GM23338 (cell line): ENCODE measurements at regions not wholly inside any gene's neighbourhood (a gene's known extent, or its start where the extent isn't known, plus 50 kb on each side); places are given as distances from the start of the nearest gene placed in this dataset.

Source experiments
- CREB1 ChIP-seq: fragments of 250-450 bp; sonication (Bioruptor Pico); IDR thresholded peaks from 2 replicates; pipeline ENCODE4 v1.5.0; 2020; ENCODE audit warnings: low read depth, mild to moderate bottlenecking, moderate library complexity
- EZH2 ChIP-seq: fragments of 200-600 bp; sonication (generic); IDR thresholded peaks from one replicate; pipeline ENCODE4 v1.8.0; 2017; ENCODE audit warnings: antibody characterized with exemption, mild to moderate bottlenecking, low read depth; ENCODE audit not compliant: unreplicated experiment
- EZH2phosphoT487 ChIP-seq: fragments of 200-600 bp; sonication (generic); IDR thresholded peaks from one replicate; pipeline ENCODE4 v1.8.1; 2018; ENCODE audit warnings: antibody characterized with exemption; ENCODE audit not compliant: unreplicated experiment
- JUNB ChIP-seq: IDR thresholded peaks from one replicate; pipeline ENCODE4 v1.6.1; 2016; ENCODE audit warnings: antibody characterized with exemption; ENCODE audit not compliant: unreplicated experiment
- NANOG ChIP-seq: IDR thresholded peaks from 2 replicates; pipeline ENCODE4 v1.6.1; 2016; ENCODE audit warnings: antibody characterized with exemption, borderline replicate concordance
- POLR2AphosphoS5 ChIP-seq: IDR thresholded peaks from 2 replicates; pipeline ENCODE4 v1.6.1; 2016; ENCODE audit warnings: antibody characterized with exemption, low read depth
- STAT1 ChIP-seq: IDR thresholded peaks from one replicate; pipeline ENCODE4 v1.6.1; 2016; ENCODE audit warnings: antibody characterized with exemption; ENCODE audit not compliant: unreplicated experiment
- ZNF114 ChIP-seq: fragments of 250-450 bp; sonication (Bioruptor Pico); IDR thresholded peaks from 2 replicates; pipeline ENCODE4 v1.5.0; 2020; ENCODE audit warnings: mild to moderate bottlenecking, moderate library complexity
- ZNF331 ChIP-seq: fragments of 250-450 bp; sonication (Bioruptor Pico); IDR thresholded peaks from 2 replicates; pipeline ENCODE4 v1.5.0; 2020; ENCODE audit warnings: low read depth, mild to moderate bottlenecking, moderate library complexity
- TF ChIP-seq, protein P1 (sequence below), 2 experiments: fragments of 200-600 bp in 1 of 2; sonication (generic) in 1 of 2; conservative IDR thresholded peaks; 2 replicates each; pipeline versions ENCODE4 v1.5.1 to v1.6.1; 2016 to 2017; ENCODE audit warnings: antibody characterized with exemption in 2 of 2, low read depth in 2 of 2, mild to moderate bottlenecking in 2 of 2, moderate library complexity in 1 of 2
- TF ChIP-seq, protein P2 (sequence below): IDR thresholded peaks from one replicate; pipeline ENCODE4 v1.6.1; 2018; ENCODE audit warnings: antibody characterized with exemption; ENCODE audit not compliant: unreplicated experiment
- TF ChIP-seq, protein P3 (sequence below): IDR thresholded peaks from 2 replicates; pipeline ENCODE4 v1.6.1; 2016; ENCODE audit warnings: antibody characterized with exemption
- TF ChIP-seq, protein P4 (sequence below): fragments of 250-450 bp; sonication (Bioruptor Pico); IDR thresholded peaks from 2 replicates; pipeline ENCODE4 v1.5.0; 2020; ENCODE audit warnings: mild to moderate bottlenecking, moderate library complexity

DNA sequence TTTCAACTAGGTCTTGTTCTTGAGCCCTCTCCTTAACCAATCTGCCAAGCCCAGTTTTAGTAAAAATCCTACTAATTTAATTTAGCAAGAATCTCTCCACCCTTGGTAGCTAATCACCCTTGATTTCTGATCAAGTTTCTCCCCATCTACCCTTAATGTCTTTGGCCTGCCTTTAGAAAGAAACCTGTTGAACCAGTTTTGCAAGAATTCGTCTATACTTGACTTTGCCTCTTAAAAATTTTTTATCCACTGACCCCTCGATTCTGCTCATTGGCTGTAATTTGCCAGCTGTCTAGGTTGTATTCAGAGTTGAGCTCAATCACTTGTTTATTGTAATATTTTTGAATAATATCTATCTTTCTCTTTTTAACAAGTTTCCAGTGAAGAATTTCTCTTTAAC is 1138.5 kb downstream of the CDH11 start:
- TF ChIP-seq, protein P1, sequence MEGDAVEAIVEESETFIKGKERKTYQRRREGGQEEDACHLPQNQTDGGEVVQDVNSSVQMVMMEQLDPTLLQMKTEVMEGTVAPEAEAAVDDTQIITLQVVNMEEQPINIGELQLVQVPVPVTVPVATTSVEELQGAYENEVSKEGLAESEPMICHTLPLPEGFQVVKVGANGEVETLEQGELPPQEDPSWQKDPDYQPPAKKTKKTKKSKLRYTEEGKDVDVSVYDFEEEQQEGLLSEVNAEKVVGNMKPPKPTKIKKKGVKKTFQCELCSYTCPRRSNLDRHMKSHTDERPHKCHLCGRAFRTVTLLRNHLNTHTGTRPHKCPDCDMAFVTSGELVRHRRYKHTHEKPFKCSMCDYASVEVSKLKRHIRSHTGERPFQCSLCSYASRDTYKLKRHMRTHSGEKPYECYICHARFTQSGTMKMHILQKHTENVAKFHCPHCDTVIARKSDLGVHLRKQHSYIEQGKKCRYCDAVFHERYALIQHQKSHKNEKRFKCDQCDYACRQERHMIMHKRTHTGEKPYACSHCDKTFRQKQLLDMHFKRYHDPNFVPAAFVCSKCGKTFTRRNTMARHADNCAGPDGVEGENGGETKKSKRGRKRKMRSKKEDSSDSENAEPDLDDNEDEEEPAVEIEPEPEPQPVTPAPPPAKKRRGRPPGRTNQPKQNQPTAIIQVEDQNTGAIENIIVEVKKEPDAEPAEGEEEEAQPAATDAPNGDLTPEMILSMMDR (conservative IDR thresholded peaks at IDR 0.05; ENCODE audit: low read depth in 2 of 2): no peak
- TF ChIP-seq EZH2 (no peak), JUNB (no peak), EZH2phosphoT487 (no peak), ZNF331 (CRISPR knock-in tag) (no peak), POLR2AphosphoS5 (no peak), CREB1 (no peak), ZNF114 (CRISPR knock-in tag) (no peak), STAT1 (no peak), NANOG (no peak)
- TF ChIP-seq, protein P2, sequence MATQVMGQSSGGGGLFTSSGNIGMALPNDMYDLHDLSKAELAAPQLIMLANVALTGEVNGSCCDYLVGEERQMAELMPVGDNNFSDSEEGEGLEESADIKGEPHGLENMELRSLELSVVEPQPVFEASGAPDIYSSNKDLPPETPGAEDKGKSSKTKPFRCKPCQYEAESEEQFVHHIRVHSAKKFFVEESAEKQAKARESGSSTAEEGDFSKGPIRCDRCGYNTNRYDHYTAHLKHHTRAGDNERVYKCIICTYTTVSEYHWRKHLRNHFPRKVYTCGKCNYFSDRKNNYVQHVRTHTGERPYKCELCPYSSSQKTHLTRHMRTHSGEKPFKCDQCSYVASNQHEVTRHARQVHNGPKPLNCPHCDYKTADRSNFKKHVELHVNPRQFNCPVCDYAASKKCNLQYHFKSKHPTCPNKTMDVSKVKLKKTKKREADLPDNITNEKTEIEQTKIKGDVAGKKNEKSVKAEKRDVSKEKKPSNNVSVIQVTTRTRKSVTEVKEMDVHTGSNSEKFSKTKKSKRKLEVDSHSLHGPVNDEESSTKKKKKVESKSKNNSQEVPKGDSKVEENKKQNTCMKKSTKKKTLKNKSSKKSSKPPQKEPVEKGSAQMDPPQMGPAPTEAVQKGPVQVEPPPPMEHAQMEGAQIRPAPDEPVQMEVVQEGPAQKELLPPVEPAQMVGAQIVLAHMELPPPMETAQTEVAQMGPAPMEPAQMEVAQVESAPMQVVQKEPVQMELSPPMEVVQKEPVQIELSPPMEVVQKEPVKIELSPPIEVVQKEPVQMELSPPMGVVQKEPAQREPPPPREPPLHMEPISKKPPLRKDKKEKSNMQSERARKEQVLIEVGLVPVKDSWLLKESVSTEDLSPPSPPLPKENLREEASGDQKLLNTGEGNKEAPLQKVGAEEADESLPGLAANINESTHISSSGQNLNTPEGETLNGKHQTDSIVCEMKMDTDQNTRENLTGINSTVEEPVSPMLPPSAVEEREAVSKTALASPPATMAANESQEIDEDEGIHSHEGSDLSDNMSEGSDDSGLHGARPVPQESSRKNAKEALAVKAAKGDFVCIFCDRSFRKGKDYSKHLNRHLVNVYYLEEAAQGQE: no peak
- TF ChIP-seq, protein P3, sequence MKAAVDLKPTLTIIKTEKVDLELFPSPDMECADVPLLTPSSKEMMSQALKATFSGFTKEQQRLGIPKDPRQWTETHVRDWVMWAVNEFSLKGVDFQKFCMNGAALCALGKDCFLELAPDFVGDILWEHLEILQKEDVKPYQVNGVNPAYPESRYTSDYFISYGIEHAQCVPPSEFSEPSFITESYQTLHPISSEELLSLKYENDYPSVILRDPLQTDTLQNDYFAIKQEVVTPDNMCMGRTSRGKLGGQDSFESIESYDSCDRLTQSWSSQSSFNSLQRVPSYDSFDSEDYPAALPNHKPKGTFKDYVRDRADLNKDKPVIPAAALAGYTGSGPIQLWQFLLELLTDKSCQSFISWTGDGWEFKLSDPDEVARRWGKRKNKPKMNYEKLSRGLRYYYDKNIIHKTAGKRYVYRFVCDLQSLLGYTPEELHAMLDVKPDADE: no peak
- TF ChIP-seq, protein P4, sequence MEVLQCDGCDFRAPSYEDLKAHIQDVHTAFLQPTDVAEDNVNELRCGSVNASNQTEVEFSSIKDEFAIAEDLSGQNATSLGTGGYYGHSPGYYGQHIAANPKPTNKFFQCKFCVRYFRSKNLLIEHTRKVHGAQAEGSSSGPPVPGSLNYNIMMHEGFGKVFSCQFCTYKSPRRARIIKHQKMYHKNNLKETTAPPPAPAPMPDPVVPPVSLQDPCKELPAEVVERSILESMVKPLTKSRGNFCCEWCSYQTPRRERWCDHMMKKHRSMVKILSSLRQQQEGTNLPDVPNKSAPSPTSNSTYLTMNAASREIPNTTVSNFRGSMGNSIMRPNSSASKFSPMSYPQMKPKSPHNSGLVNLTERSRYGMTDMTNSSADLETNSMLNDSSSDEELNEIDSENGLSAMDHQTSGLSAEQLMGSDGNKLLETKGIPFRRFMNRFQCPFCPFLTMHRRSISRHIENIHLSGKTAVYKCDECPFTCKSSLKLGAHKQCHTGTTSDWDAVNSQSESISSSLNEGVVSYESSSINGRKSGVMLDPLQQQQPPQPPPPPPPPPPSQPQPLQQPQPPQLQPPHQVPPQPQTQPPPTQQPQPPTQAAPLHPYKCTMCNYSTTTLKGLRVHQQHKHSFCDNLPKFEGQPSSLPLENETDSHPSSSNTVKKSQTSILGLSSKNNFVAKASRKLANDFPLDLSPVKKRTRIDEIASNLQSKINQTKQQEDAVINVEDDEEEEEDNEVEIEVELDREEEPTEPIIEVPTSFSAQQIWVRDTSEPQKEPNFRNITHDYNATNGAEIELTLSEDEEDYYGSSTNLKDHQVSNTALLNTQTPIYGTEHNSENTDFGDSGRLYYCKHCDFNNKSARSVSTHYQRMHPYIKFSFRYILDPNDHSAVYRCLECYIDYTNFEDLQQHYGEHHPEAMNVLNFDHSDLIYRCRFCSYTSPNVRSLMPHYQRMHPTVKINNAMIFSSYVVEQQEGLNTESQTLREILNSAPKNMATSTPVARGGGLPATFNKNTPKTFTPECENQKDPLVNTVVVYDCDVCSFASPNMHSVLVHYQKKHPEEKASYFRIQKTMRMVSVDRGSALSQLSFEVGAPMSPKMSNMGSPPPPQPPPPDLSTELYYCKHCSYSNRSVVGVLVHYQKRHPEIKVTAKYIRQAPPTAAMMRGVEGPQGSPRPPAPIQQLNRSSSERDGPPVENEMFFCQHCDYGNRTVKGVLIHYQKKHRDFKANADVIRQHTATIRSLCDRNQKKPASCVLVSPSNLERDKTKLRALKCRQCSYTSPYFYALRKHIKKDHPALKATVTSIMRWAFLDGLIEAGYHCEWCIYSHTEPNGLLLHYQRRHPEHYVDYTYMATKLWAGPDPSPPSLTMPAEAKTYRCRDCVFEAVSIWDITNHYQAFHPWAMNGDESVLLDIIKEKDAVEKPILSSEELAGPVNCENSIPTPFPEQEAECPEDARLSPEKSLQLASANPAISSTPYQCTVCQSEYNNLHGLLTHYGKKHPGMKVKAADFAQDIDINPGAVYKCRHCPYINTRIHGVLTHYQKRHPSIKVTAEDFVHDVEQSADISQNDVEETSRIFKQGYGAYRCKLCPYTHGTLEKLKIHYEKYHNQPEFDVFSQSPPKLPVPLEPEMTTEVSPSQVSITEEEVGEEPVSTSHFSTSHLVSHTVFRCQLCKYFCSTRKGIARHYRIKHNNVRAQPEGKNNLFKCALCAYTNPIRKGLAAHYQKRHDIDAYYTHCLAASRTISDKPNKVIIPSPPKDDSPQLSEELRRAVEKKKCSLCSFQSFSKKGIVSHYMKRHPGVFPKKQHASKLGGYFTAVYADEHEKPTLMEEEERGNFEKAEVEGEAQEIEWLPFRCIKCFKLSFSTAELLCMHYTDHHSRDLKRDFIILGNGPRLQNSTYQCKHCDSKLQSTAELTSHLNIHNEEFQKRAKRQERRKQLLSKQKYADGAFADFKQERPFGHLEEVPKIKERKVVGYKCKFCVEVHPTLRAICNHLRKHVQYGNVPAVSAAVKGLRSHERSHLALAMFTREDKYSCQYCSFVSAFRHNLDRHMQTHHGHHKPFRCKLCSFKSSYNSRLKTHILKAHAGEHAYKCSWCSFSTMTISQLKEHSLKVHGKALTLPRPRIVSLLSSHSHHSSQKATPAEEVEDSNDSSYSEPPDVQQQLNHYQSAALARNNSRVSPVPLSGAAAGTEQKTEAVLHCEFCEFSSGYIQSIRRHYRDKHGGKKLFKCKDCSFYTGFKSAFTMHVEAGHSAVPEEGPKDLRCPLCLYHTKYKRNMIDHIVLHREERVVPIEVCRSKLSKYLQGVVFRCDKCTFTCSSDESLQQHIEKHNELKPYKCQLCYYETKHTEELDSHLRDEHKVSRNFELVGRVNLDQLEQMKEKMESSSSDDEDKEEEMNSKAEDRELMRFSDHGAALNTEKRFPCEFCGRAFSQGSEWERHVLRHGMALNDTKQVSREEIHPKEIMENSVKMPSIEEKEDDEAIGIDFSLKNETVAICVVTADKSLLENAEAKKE (CRISPR knock-in tag): no peak
